ENCODE measurements at regions not wholly inside any gene's neighbourhood (a gene's known extent, or its start where the extent isn't known, plus 50 kb on each side); places are given as distances from the start of the nearest gene placed in this dataset.

DNA sequence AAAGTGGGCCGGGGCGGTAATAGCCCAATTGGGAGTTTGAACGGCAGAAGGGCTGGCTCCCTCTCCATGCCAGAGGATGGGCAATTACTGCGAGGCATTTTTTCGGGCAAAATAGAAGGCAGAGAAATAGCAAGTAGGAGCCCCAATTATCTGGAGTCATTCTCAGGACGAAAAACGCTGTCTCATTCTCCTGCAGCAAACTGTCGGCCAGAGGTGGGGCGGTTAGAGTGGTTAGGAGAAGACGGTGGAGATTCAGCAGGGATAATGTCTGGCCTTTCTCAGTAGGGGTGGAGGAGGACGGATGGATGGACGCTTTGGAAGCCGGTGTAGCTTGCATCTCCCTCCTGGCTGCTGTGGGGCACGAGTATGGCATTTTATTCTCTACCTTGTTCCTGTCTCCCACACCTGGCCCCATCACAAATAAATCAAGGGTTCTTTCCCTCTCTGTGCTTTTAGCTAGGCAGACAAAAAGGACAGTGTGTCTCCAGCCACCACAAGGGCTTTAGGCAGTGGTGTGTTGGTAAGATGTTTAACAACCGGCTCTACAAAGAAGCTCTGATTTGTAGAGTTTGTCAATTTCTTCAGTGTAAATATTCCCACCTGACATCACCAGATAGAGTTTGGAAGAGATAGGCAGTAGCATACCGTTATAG, 140.5 kb upstream of the LHX5 start:
- Histone ChIP-seq H3K27me3 (peaks cover 0 to 62% (median 17%) of the 10 kb centered on the region in 3 donors), H3K4me3 (no peak overlapping the region), H3K36me3 (no peaks in the 10 kb centered on the region), H3K27ac (no peak overlapping the region), H3K9me3 (peaks cover 0 to 4% (median 0%) of the 10 kb centered on the region in 4 donors), H3K4me1 (no peaks in the 10 kb centered on the region)
- DNase-seq = no peak
- TF ChIP-seq, protein P1, sequence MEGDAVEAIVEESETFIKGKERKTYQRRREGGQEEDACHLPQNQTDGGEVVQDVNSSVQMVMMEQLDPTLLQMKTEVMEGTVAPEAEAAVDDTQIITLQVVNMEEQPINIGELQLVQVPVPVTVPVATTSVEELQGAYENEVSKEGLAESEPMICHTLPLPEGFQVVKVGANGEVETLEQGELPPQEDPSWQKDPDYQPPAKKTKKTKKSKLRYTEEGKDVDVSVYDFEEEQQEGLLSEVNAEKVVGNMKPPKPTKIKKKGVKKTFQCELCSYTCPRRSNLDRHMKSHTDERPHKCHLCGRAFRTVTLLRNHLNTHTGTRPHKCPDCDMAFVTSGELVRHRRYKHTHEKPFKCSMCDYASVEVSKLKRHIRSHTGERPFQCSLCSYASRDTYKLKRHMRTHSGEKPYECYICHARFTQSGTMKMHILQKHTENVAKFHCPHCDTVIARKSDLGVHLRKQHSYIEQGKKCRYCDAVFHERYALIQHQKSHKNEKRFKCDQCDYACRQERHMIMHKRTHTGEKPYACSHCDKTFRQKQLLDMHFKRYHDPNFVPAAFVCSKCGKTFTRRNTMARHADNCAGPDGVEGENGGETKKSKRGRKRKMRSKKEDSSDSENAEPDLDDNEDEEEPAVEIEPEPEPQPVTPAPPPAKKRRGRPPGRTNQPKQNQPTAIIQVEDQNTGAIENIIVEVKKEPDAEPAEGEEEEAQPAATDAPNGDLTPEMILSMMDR (IDR thresholded peaks at IDR 0.05) = no peak
- TF ChIP-seq EP300 (IDR thresholded peaks at IDR 0.05) (no peak), POLR2A (IDR thresholded peaks at IDR 0.05) (no peak), POLR2AphosphoS5 (IDR thresholded peaks at IDR 0.05) (no peak)
- 35 to 53% methylated on average over 16 of the region's 16 CpGs for WGBS, 2 donors
- intact Hi-C loops (cut with DNase I) = no loop called here

DNA sequence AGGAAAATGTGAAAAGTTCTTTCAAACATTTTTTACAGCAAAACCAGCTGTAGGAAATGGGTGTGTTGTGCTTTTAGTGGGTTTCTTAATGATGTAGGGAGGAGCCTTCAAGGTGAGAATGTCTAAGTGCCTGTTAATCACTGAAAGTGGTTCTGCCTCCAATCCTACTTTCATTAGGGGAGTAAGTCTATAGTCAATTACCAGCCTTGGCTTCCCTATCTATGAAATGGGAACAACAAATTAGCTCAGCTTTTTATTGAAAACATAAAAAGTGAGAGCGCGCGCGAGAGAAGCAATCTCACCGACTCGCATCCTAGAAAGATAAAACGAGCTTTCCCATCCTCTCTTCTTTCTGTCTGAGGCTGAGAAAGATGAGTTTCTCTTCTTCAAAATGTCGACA, 140.0 kb upstream of the LHX5 start:
- no peaks in the 10 kb centered on the region for H3K4me1 ChIP-seq
- no peak overlapping the region for H3K4me3 ChIP-seq
- TF ChIP-seq EP300 (IDR thresholded peaks at IDR 0.05) (no peak), POLR2AphosphoS5 (IDR thresholded peaks at IDR 0.05) (no peak), POLR2A (IDR thresholded peaks at IDR 0.05) (no peak)
- TF ChIP-seq, protein P1 (IDR thresholded peaks at IDR 0.05) = no peak
- intact Hi-C loops (cut with DNase I) = no loop called here
- no peak overlapping the region for H3K27ac ChIP-seq
- no peaks in the 10 kb centered on the region for H3K36me3 ChIP-seq
- DNase-seq = no peak
- H3K9me3 ChIP-seq = peaks cover 0 to 4% (median 0%) of the 10 kb centered on the region in 4 donors
- WGBS, 2 donors = 64 to 87% methylated on average over 8 of the region's 8 CpGs
- peaks cover 0 to 62% (median 17%) of the 10 kb centered on the region in 3 donors for H3K27me3 ChIP-seq

DNA sequence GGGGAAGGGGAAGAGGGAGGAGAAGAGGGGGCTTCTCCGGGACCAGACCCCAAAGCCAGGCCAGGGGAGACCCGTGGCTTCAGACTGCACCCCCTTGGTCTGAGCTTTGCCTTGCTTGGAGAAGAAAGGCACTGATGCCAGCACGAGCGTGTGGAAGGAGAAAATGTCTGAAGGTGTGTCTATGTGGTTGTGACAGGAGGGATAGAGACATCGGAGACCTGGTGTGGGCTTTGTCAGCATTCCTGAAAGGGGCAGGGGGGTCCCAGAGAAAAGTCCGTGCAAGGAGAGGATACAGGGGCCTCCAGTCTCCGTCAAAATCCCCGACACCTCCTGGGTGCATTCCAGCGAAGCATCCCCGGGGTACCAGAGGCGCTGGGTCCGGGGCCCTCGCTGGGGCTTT, 139.0 kb upstream of the LHX5 start:
- H3K4me3 ChIP-seq = no peak overlapping the region
- intact Hi-C loops (cut with DNase I) = no loop called here
- H3K27me3 ChIP-seq = peaks cover 0 to 62% (median 17%) of the 10 kb centered on the region in 3 donors
- TF ChIP-seq POLR2AphosphoS5 (IDR thresholded peaks at IDR 0.05) (no peak), POLR2A (IDR thresholded peaks at IDR 0.05) (no peak), EP300 (IDR thresholded peaks at IDR 0.05) (no peak)
- TF ChIP-seq, protein P1 (IDR thresholded peaks at IDR 0.05) = no peak
- H3K9me3 ChIP-seq = peaks cover 0 to 4% (median 0%) of the 10 kb centered on the region in 4 donors
- no peak overlapping the region for H3K27ac ChIP-seq
- no peaks in the 10 kb centered on the region for H3K36me3 ChIP-seq
- WGBS, 2 donors = 6 to 11% methylated on average over 13 of the region's 13 CpGs
- DNase-seq = no peak
- no peaks in the 10 kb centered on the region for H3K4me1 ChIP-seq

DNA sequence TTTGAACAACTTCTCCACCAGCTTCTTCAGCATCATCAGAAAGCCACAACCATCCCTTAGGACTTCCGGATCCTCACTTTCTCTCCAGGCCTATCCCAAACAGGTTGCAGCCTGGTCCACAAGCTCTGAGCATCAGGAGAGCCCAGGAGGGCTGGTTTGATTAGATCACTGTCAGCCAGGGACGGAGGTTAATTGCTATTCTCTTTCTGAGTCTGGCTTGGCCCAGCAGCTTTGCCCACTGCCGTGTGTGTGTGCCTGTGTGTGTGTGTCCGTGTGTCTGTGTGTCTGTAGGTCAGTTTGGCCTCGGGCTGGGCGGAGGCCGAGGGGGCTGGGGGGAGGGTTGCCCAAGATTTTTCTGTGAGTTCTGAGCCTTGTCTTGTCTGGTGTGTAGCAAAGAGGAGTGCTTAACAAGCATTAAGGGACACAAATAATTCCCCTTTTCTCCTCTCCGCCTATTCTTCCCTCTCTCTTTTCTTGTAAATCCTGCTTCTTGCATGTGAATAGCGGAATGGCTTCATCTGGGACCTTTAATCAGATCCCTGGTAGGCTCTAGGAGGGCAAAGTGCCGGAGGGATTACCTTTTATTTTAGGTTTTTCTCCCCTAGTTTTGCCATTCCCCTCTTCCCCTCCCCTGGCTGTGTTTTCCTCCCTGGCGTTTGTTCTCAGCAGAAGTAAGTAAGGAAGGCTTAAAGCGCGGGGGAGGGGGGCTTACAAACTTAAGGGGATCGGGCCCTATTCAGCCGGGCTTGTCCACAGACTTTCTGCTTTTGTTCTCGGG, 138.2 kb upstream of the LHX5 start:
- Histone ChIP-seq H3K27ac (no peak overlapping the region), H3K4me1 (no peaks in the 10 kb centered on the region), H3K36me3 (no peaks in the 10 kb centered on the region), H3K4me3 (no peak overlapping the region), H3K9me3 (peaks cover 0 to 4% (median 0%) of the 10 kb centered on the region in 4 donors), H3K27me3 (peaks cover 0 to 62% (median 17%) of the 10 kb centered on the region in 3 donors)
- TF ChIP-seq POLR2A (IDR thresholded peaks at IDR 0.05) = no peak
- TF ChIP-seq POLR2AphosphoS5 (IDR thresholded peaks at IDR 0.05) = no peak
- TF ChIP-seq, protein P1 (IDR thresholded peaks at IDR 0.05) = no peak
- no peak for TF ChIP-seq EP300 (IDR thresholded peaks at IDR 0.05)
- intact Hi-C loops (cut with DNase I) = no loop called here
- DNase-seq = no peak
- 9 to 17% methylated on average over 16 of the region's 16 CpGs for WGBS, 2 donors

All from sigmoid colon (tissue), 6 donors.